HepG2 (cell line): ENCODE measurements at regions not wholly inside any gene's neighbourhood (a gene's known extent, or its start where the extent isn't known, plus 50 kb on each side); places are given as distances from the start of the nearest gene placed in this dataset.

ENCODE experiments used
- ATAC-seq: fragments of 200-7000 bp; cut with Tn5 transposase; 3 replicates; pipeline ENCODE4 v1.9.1; 2020; ENCODE audit warnings: mild to moderate bottlenecking, moderate library complexity
- BruUV-seq: library from RNA; stranded (reverse); fragments of 400-500 nt; replicated peaks from 2 replicates; lab custom pipeline; 2021; lab: Mats Ljungman, UMichigan
- CTCF ChIA-PET: fragments of 300-600 bp; formaldehyde crosslinking; extraction: SDS; loops from one replicate; lab custom pipeline; 2021; ENCODE audit warnings: low total read pairs, inconsistent platforms, low intra/inter-chr PET ratio; lab: Yijun Ruan, JAX
- POLR2A ChIA-PET: fragments of 350-600 bp; sonication (Branson Sonifier 250); formaldehyde crosslinking; loops from one replicate; lab custom pipeline; 2020; ENCODE audit warnings: antibody characterized with exemption, inconsistent platforms; lab: Yijun Ruan, JAX
- DNase-seq: peaks from one replicate; pipeline ENCODE4 v3.0.0-alpha.2; 2015; ENCODE audit warnings: low spot score
- FAIRE-seq: peaks from 3 replicates; lab custom pipeline; 2011; peaks lifted over from hg19 to GRCh38; lab: Jason Lieb, UNC
- H2AFZ ChIP-seq: one replicate; pipeline ENCODE4 v1.6.1; 2011; ENCODE audit warnings: low read length, inconsistent platforms
- H3K27ac ChIP-seq: fragments of 300-600 bp; 3 replicates; pipeline ENCODE4 v1.8.0; 2011; ENCODE audit warnings: mixed run types, mild to moderate bottlenecking, mixed read lengths, low read length, inconsistent platforms; ENCODE audit not compliant: insufficient read depth; ENCODE audit errors: extremely low read length
- H3K27me3 ChIP-seq, 2 experiments: fragments of 200-600 bp in 1 of 2; 2 replicates in 1 of 2; 3 replicates in 1 of 2; pipeline versions ENCODE4 v1.6.0 to v1.8.0; 2011; ENCODE audit warnings: low read length in 2 of 2, mild to moderate bottlenecking in 2 of 2, moderate library complexity in 2 of 2, inconsistent platforms in 1 of 2; ENCODE audit not compliant: insufficient read depth in 2 of 2, control insufficient read depth in 1 of 2
- H3K36me3 ChIP-seq, 2 experiments: fragments of 200-600 bp in 1 of 2; replicated peaks in 1 of 2; 2 replicates in 1 of 2; 3 replicates in 1 of 2; pipeline versions ENCODE4 v1.5.1 to v1.8.0; 2011; ENCODE audit warnings: low read length in 2 of 2, inconsistent platforms in 1 of 2; ENCODE audit not compliant: insufficient read depth in 2 of 2, control insufficient read depth in 1 of 2
- H3K4me1 ChIP-seq: 2 replicates; pipeline ENCODE4 v1.5.1; 2012; ENCODE audit warnings: low read length, inconsistent platforms; ENCODE audit not compliant: insufficient read depth
- H3K4me2 ChIP-seq: 2 replicates; pipeline ENCODE4 v1.6.0; 2011; ENCODE audit warnings: low read depth, low read length, inconsistent platforms
- H3K4me3 ChIP-seq, 3 experiments: fragments of 200-600 bp in 1 of 3; sonication (generic), shearing (Covaris generic) in 1 of 3; replicated peaks in 1 of 3; 2 replicates each; pipeline ENCODE4 v1.5.1; 2011 to 2016; ENCODE audit warnings: low read length in 3 of 3, inconsistent platforms in 2 of 3, low read depth in 2 of 3, mild to moderate bottlenecking in 2 of 3, control low read depth in 1 of 3, mixed read lengths in 1 of 3; ENCODE audit not compliant: insufficient read depth in 1 of 3
- H3K79me2 ChIP-seq: one replicate; pipeline ENCODE4 v1.6.1; 2011; ENCODE audit warnings: low read length, inconsistent platforms; ENCODE audit not compliant: insufficient read depth
- H3K9ac ChIP-seq: 2 replicates; pipeline ENCODE4 v1.6.0; 2011; ENCODE audit warnings: mild to moderate bottlenecking, low read depth, low read length, inconsistent platforms; ENCODE audit not compliant: insufficient read depth
- H3K9me3 ChIP-seq: 2 replicates; pipeline ENCODE4 v1.5.1; 2012; ENCODE audit warnings: mild to moderate bottlenecking, low read length
- H4K20me1 ChIP-seq: 2 replicates; pipeline ENCODE4 v1.6.0; 2011; ENCODE audit warnings: inconsistent platforms, mild to moderate bottlenecking, low read length, moderate library complexity; ENCODE audit not compliant: insufficient read depth
- CREB1 ChIP-seq, 2 experiments: fragments of 450-650 bp in 1 of 2; IDR thresholded peaks; 2 replicates each; pipeline ENCODE4 v1.6.1; 2016 to 2017; ENCODE audit warnings: control low read depth in 1 of 2, mild to moderate bottlenecking in 1 of 2, missing compliant biosample characterization in 1 of 2, missing genetic modification characterization in 1 of 2
- DBP ChIP-seq: sonication (generic); formaldehyde crosslinking; IDR thresholded peaks from 2 replicates; pipeline ENCODE4 v1.4.0; 2020; ENCODE audit warnings: missing genetic modification reagents; ENCODE audit errors: not compliant biosample characterization
- FOSL2 ChIP-seq: sonication (generic); formaldehyde crosslinking; IDR thresholded peaks from 2 replicates; pipeline ENCODE4 v1.4.0; 2020; ENCODE audit warnings: missing genetic modification reagents
- HMGA1 ChIP-seq: sonication (generic); formaldehyde crosslinking; conservative IDR thresholded peaks from 2 replicates; pipeline ENCODE4 v1.4.0; 2020; ENCODE audit warnings: missing genetic modification reagents
- NFIC ChIP-seq: IDR thresholded peaks from 2 replicates; pipeline ENCODE4 v1.6.1; 2012; ENCODE audit warnings: mild to moderate bottlenecking, low read length, inconsistent platforms
- NFYB ChIP-seq: sonication (generic); formaldehyde crosslinking; IDR thresholded peaks from 2 replicates; pipeline ENCODE4 v1.4.0; 2020; ENCODE audit warnings: missing genetic modification reagents
- SMAD3 ChIP-seq: sonication (generic); formaldehyde crosslinking; IDR thresholded peaks from 2 replicates; pipeline ENCODE4 v1.4.0; 2020; ENCODE audit warnings: missing genetic modification reagents
- SP1 ChIP-seq, 2 experiments: fragments of 450-650 bp in 1 of 2; sonication (generic) in 1 of 2; formaldehyde crosslinking in 1 of 2; IDR thresholded peaks; 2 replicates each; pipeline versions ENCODE4 v1.4.0 to v1.6.1; 2016 to 2020; ENCODE audit warnings: missing genetic modification reagents in 1 of 2
- TCF7L2 ChIP-seq: IDR thresholded peaks from 2 replicates; pipeline ENCODE4 v1.6.1; 2011; ENCODE audit warnings: mild to moderate bottlenecking, low read depth, low read length, moderate library complexity
- ZMAT3 ChIP-seq: sonication (generic); formaldehyde crosslinking; conservative IDR thresholded peaks from 2 replicates; pipeline ENCODE4 v1.7.0; 2021; ENCODE audit warnings: missing genetic modification reagents
- ZNF234 ChIP-seq: sonication (generic); formaldehyde crosslinking; conservative IDR thresholded peaks from 2 replicates; pipeline ENCODE4 v1.5.1; 2020; ENCODE audit warnings: mild to moderate bottlenecking, missing genetic modification reagents
- ZNF484 ChIP-seq: sonication (generic); formaldehyde crosslinking; IDR thresholded peaks from 2 replicates; pipeline ENCODE4 v1.5.1; 2020; ENCODE audit warnings: mild to moderate bottlenecking, low read depth, missing genetic modification reagents, borderline replicate concordance
- ZNF878 ChIP-seq: sonication (generic); formaldehyde crosslinking; IDR thresholded peaks from 2 replicates; pipeline ENCODE4 v1.8.1; 2023; ENCODE audit warnings: mild to moderate bottlenecking, missing genetic modification reagents, moderate library complexity
- ZSCAN20 ChIP-seq: sonication (generic); formaldehyde crosslinking; IDR thresholded peaks from 2 replicates; pipeline ENCODE4 v1.4.0; 2020; ENCODE audit warnings: missing genetic modification reagents, mild to moderate bottlenecking, borderline replicate concordance
- WGBS: methylation state at CpG from one replicate; pipeline ENCODE4 v1.1.6; 2017; ENCODE audit warnings: low lambda C conversion rate; 5-methylcytosine and 5-hydroxymethylcytosine counted together
- in situ Hi-C: cut with HindIII; loops from 2 replicates; pipeline ENCODE4 v1.10.0; 2017; ENCODE audit warnings: low pct_unique_long_range_greater_than_20kb; ENCODE audit not compliant: extremely low pct_ligation_motif_present
- intact Hi-C: fragments of 100-400 bp; cut with micrococcal nuclease; formaldehyde crosslinking; loops from one replicate; pipeline ENCODE4 v1.10.0; 2022; ENCODE audit not compliant: unreplicated experiment
- TF ChIP-seq, protein P1 (sequence below): IDR thresholded peaks from 2 replicates; pipeline ENCODE4 v1.6.1; 2016
- TF ChIP-seq, protein P2 (sequence below): sonication (generic); formaldehyde crosslinking; IDR thresholded peaks from 2 replicates; pipeline ENCODE4 v1.9.0; 2021; ENCODE audit warnings: missing genetic modification reagents, mild to moderate bottlenecking, borderline replicate concordance

- intact Hi-C loops (no loop called here), in situ Hi-C loops (no loop called here)
- no peak overlapping the region for H3K9ac ChIP-seq
- no peaks in the 10 kb centered on the region for H4K20me1 ChIP-seq
- no peaks in the 10 kb centered on the region for H3K36me3 ChIP-seq
- ChIA-PET CTCF (no interaction called here), POLR2A (no interaction called here)
- H3K27me3 ChIP-seq: peaks cover 4 to 24% of the 10 kb centered on the region in 2 experiments
- no peaks in the 10 kb centered on the region for H3K79me2 ChIP-seq
- ATAC-seq (no peak; the same call in 2 of the 3 replicates), FAIRE-seq (no peak), DNase-seq (no peak)
- BruUV-seq: no TSS peak
- H3K27ac ChIP-seq: no peak overlapping the region
- H3K4me3 ChIP-seq: no peak overlapping the region
- WGBS: 0% methylated on average over 1 of the region's 17 CpGs
- no peak overlapping the region for H3K4me2 ChIP-seq
- no peaks in the 10 kb centered on the region for H3K4me1 ChIP-seq
- H2AFZ ChIP-seq: no peak overlapping the region
- H3K9me3 ChIP-seq: no peaks in the 10 kb centered on the region
- TF ChIP-seq, protein P1, sequence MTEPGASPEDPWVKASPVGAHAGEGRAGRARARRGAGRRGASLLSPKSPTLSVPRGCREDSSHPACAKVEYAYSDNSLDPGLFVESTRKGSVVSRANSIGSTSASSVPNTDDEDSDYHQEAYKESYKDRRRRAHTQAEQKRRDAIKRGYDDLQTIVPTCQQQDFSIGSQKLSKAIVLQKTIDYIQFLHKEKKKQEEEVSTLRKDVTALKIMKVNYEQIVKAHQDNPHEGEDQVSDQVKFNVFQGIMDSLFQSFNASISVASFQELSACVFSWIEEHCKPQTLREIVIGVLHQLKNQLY (CRISPR knock-in tag): no peak
- TF ChIP-seq, protein P2, sequence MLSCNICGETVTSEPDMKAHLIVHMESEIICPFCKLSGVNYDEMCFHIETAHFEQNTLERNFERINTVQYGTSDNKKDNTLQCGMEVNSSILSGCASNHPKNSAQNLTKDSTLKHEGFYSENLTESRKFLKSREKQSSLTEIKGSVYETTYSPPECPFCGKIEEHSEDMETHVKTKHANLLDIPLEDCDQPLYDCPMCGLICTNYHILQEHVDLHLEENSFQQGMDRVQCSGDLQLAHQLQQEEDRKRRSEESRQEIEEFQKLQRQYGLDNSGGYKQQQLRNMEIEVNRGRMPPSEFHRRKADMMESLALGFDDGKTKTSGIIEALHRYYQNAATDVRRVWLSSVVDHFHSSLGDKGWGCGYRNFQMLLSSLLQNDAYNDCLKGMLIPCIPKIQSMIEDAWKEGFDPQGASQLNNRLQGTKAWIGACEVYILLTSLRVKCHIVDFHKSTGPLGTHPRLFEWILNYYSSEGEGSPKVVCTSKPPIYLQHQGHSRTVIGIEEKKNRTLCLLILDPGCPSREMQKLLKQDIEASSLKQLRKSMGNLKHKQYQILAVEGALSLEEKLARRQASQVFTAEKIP (CRISPR knock-in tag): no peak
- TF ChIP-seq SP1 (IDR thresholded peaks at IDR 0.05) (no peak), SP1 (CRISPR knock-in tag; IDR thresholded peaks at IDR 0.05) (no peak), NFIC (no peak), FOSL2 (CRISPR knock-in tag) (no peak), ZNF878 (no peak), ZMAT3 (CRISPR knock-in tag) (no peak), CREB1 (IDR thresholded peaks at IDR 0.05) (no peak), CREB1 (CRISPR knock-in tag; IDR thresholded peaks at IDR 0.05) (no peak), ZSCAN20 (CRISPR knock-in tag) (no peak), HMGA1 (CRISPR knock-in tag) (no peak), SMAD3 (CRISPR knock-in tag) (no peak), DBP (CRISPR knock-in tag) (no peak), TCF7L2 (no peak), NFYB (no peak), ZNF234 (CRISPR knock-in tag) (no peak), ZNF484 (CRISPR knock-in tag) (no peak)
Observed at GRCh38 chr10:118818621-118819221, 64.0 kb upstream of the CACUL1 start.
